Activated CD8-positive, alpha-beta T cell treated with anti-CD3 and anti-CD28 coated beads for 36 hours (primary cell): ENCODE measurements at regions not wholly inside any gene's neighbourhood (a gene's known extent, or its start where the extent isn't known, plus 50 kb on each side); places are given as distances from the start of the nearest gene placed in this dataset.

ENCODE experiments used
- ATAC-seq: fragments of 200-7000 bp; cut with Tn5 transposase; one replicate; pipeline ENCODE4 v1.10.0; 2021; ENCODE audit warnings: mild to moderate bottlenecking, moderate library complexity
- CTCF ChIA-PET: fragments of 350-600 bp; sonication (Branson Sonifier 250); formaldehyde crosslinking; loops from one replicate; lab custom pipeline; 2021; ENCODE audit warnings: antibody characterized with exemption; lab: Charles Lee
- POLR2A ChIA-PET: fragments of 350-600 bp; sonication (Branson Sonifier 250); formaldehyde crosslinking; loops from one replicate; lab custom pipeline; 2021; ENCODE audit warnings: antibody characterized with exemption; lab: Charles Lee
- DNase-seq: peaks from one replicate; pipeline ENCODE4 v3.0.0-alpha.2; 2020
- H3K27ac Mint-ChIP-seq: one replicate; pipeline ENCODE4 v1.8.0; 2021; ENCODE audit warnings: mild to moderate bottlenecking, mixed read lengths
- H3K27me3 Mint-ChIP-seq: one replicate; pipeline ENCODE4 v1.8.0; 2021; ENCODE audit warnings: mixed read lengths
- H3K36me3 Mint-ChIP-seq: one replicate; pipeline ENCODE4 v1.8.0; 2021; ENCODE audit warnings: low read depth, mixed read lengths
- H3K4me1 Mint-ChIP-seq: one replicate; pipeline ENCODE4 v1.8.0; 2021; ENCODE audit warnings: low read depth, mixed read lengths
- H3K4me3 Mint-ChIP-seq: one replicate; pipeline ENCODE4 v1.8.0; 2021; ENCODE audit warnings: mild to moderate bottlenecking, moderate library complexity, mixed read lengths
- H3K9me3 Mint-ChIP-seq: one replicate; pipeline ENCODE4 v1.8.0; 2021; ENCODE audit warnings: mixed read lengths
- CTCF ChIP-seq: fragments of 200-600 bp; IDR thresholded peaks from one replicate; pipeline ENCODE4 v1.8.0; 2022; ENCODE audit warnings: antibody characterized with exemption, mild to moderate bottlenecking
- intact Hi-C: fragments of 100-400 bp; cut with micrococcal nuclease; formaldehyde crosslinking; loops from one replicate; pipeline ENCODE4 v1.10.0; 2022

GRCh38 chr9:105871540-105871939 is 177.2 kb downstream of the TMEM38B start:
- H3K9me3 Mint-ChIP-seq = no peaks in the 10 kb centered on the region
- no peak for TF ChIP-seq CTCF
- H3K4me3 Mint-ChIP-seq = no peak overlapping the region
- ATAC-seq = no peak
- no peak for DNase-seq
- H3K4me1 Mint-ChIP-seq = no peaks in the 10 kb centered on the region
- ChIA-PET CTCF (interaction anchor here (1.2 to 1.5 kb wide), 2 partner anchors 10 to 29 kb away, joined by 3 to 7 read pairs; no protein-coding TSS in a partner anchor), POLR2A (interaction anchor here (0.7 kb wide), 1 partner anchor 1148 kb away, joined by 3 read pairs; no protein-coding TSS in a partner anchor)
- no peak overlapping the region for H3K27ac Mint-ChIP-seq
- intact Hi-C loops = no loop called here
- no peaks in the 10 kb centered on the region for H3K36me3 Mint-ChIP-seq
- H3K27me3 Mint-ChIP-seq = peaks cover 2% of the 10 kb centered on the region

- intact Hi-C loops = no loop called here
- H3K4me1 Mint-ChIP-seq = peaks cover 3% of the 10 kb centered on the region
- no peak overlapping the region for H3K4me3 Mint-ChIP-seq
- H3K27me3 Mint-ChIP-seq = peaks cover 2% of the 10 kb centered on the region
- POLR2A ChIA-PET = no interaction called here
- TF ChIP-seq CTCF = no peak
- H3K36me3 Mint-ChIP-seq = no peaks in the 10 kb centered on the region
- ATAC-seq (no peak), DNase-seq (no peak)
- CTCF ChIA-PET = no interaction called here
- H3K27ac Mint-ChIP-seq = no peak overlapping the region
- no peaks in the 10 kb centered on the region for H3K9me3 Mint-ChIP-seq
Observed at GRCh38 chr9:105873801-105874200, 179.5 kb downstream of the TMEM38B start.

- no peaks in the 10 kb centered on the region for H3K36me3 Mint-ChIP-seq
- intact Hi-C loops = no loop called here
- H3K27ac Mint-ChIP-seq = no peak overlapping the region
- H3K4me1 Mint-ChIP-seq = peaks cover 3% of the 10 kb centered on the region
- ChIA-PET POLR2A (no interaction called here), CTCF (interaction anchor here (12.2 kb wide), 1 partner anchor 36 kb away, joined by 175 read pairs; no protein-coding TSS in a partner anchor)
- no peak for DNase-seq
- H3K9me3 Mint-ChIP-seq = no peaks in the 10 kb centered on the region
- H3K4me3 Mint-ChIP-seq = no peak overlapping the region
- TF ChIP-seq CTCF = no peak
- ATAC-seq = no peak
- H3K27me3 Mint-ChIP-seq = peaks cover 2% of the 10 kb centered on the region
Observed at GRCh38 chr9:105877721-105878120, 183.4 kb downstream of the TMEM38B start.

DNA sequence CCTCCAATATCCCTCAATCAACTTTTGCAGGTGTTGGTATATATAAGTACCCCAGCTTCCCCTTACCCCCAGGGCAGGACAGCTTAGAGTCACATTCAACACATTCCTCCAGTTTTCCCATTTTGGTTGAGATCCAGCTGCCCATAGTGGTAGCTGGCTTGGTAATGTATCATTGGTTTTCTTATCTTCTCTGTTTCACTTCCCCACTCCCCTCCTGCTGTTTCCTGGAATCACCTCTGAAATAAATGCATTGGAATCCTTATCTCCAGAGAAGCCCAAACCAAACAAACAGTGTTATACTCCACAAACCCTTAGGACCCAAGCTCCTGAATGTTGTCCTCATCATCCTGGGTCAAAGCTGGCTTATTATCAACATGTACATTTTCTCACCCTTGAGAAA is 184.8 kb downstream of the TMEM38B start:
- intact Hi-C loops = no loop called here
- H3K36me3 Mint-ChIP-seq = no peaks in the 10 kb centered on the region

More for the DNA sequence above, 184.8 kb downstream of the TMEM38B start:
- no peak for ATAC-seq
- no peak for DNase-seq
- Mint-ChIP-seq H3K9me3 (no peaks in the 10 kb centered on the region), H3K27me3 (peaks cover 1% of the 10 kb centered on the region), H3K4me1 (peaks cover 13% of the 10 kb centered on the region), H3K4me3 (no peak overlapping the region), H3K27ac (no peak overlapping the region)
- TF ChIP-seq CTCF = no peak
- POLR2A ChIA-PET = no interaction called here
- CTCF ChIA-PET = interaction anchor here (3.5 to 12.2 kb wide), 2 partner anchors 23 to 37 kb away, joined by 34 to 175 read pairs; no protein-coding TSS in a partner anchor
